ENCODE measurements at regions not wholly inside any gene's neighbourhood (a gene's known extent, or its start where the extent isn't known, plus 50 kb on each side); places are given as distances from the start of the nearest gene placed in this dataset.

DNA sequence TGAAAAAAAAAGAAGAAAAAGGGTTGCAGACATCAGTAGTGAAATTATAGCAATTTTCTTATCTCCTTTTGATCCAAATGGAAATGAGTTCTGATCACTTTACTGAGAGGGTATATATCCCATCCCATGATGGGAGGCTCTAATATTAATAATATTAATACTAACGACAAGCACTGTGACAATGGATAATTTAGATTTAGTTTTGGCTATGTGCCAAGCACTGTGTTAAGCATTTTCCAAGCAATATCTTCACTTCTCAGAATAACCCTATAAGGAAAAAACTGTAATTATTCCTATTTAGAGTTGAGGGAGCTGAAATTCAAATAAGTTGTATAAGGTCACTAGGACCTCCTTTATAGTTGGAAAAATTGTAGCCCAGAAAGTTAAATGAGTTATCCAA, 58.4 kb upstream of the ASTN2 start:
- no peak for DNase-seq (ENCODE audit: insufficient read length, low spot score)
- TF ChIP-seq, protein P1, sequence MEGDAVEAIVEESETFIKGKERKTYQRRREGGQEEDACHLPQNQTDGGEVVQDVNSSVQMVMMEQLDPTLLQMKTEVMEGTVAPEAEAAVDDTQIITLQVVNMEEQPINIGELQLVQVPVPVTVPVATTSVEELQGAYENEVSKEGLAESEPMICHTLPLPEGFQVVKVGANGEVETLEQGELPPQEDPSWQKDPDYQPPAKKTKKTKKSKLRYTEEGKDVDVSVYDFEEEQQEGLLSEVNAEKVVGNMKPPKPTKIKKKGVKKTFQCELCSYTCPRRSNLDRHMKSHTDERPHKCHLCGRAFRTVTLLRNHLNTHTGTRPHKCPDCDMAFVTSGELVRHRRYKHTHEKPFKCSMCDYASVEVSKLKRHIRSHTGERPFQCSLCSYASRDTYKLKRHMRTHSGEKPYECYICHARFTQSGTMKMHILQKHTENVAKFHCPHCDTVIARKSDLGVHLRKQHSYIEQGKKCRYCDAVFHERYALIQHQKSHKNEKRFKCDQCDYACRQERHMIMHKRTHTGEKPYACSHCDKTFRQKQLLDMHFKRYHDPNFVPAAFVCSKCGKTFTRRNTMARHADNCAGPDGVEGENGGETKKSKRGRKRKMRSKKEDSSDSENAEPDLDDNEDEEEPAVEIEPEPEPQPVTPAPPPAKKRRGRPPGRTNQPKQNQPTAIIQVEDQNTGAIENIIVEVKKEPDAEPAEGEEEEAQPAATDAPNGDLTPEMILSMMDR (IDR thresholded peaks at IDR 0.05; ENCODE audit: insufficient read depth, missing control alignments), result no peak
- no peak for FAIRE-seq

DNA sequence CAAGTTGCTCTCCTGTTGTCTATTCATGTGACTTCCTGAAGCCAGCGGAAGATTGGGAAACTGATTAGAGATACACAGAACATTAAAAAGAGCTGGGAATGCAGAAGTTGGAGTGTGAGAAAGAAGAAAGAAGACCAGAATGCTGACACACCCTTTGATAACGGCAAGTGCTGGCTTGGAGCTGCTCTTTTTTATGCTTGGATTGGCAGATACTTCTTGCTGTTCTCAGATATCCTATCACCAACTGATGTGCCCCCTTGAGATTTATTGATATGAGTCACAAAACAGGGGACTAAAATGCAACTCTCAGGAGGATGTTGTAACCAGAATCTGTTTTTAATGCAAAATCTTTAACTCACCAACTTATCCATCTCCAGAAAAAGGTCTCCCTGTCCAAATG, 56.0 kb upstream of the ASTN2 start:
- DNase-seq (ENCODE audit: insufficient read length, low spot score) (no peak), FAIRE-seq (no peak)
- TF ChIP-seq, protein P1 (IDR thresholded peaks at IDR 0.05; ENCODE audit: insufficient read depth, missing control alignments), result no peak

GRCh38 chr9:117470455-117470854, 55.6 kb upstream of the ASTN2 start:
- peak; percentile 32 for FAIRE-seq
- TF ChIP-seq, protein P1 (IDR thresholded peaks at IDR 0.05; ENCODE audit: insufficient read depth, missing control alignments), result no peak
- no peak for DNase-seq (ENCODE audit: insufficient read length, low spot score)

- FAIRE-seq (no peak), DNase-seq (ENCODE audit: insufficient read length, low spot score) (no peak)
- TF ChIP-seq, protein P1 (IDR thresholded peaks at IDR 0.05; ENCODE audit: insufficient read depth, missing control alignments), result no peak
These were observed 51.3 kb upstream of the ASTN2 start for GRCh38 chr9:117466111-117466510.

DNA sequence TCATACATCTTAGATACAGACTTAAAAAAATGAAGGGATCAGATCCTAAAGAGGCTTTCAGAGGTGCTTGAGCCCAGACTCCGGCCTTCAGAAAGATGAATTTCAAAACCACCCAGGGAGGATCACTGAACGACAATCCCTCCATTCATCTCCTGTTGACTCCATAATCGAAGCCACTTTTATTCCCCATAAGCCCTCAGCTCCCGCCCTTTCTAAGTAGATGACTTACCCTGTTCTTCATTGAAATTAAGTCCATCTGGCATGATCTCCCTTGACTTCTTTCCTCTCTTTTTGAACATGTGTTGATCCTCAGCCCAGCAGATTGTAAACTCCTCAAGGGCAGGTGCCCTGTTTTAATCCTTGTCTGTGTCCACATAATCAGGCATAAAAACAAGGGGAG, 50.8 kb upstream of the ASTN2 start:
- FAIRE-seq (no peak), DNase-seq (ENCODE audit: insufficient read length, low spot score) (no peak)
- TF ChIP-seq, protein P1 (IDR thresholded peaks at IDR 0.05; ENCODE audit: insufficient read depth, missing control alignments), result no peak

- DNase-seq (ENCODE audit: insufficient read length, low spot score), result no peak
- FAIRE-seq, result no peak
- TF ChIP-seq, protein P1 (IDR thresholded peaks at IDR 0.05; ENCODE audit: insufficient read depth, missing control alignments), result no peak
These were observed 50.2 kb upstream of the ASTN2 start for GRCh38 chr9:117464941-117465616.
